NCI-H2227 (cell line): ENCODE measurements at regions not wholly inside any gene's neighbourhood (a gene's known extent, or its start where the extent isn't known, plus 50 kb on each side); places are given as distances from the start of the nearest gene placed in this dataset.
"Not testable (repeated sequence)": the region's sequence is repeated elsewhere in the genome, so short reads cannot be mapped to it uniquely, and the experiment has no call there.

ENCODE experiments used
- DNase-seq: peaks from one replicate; lab custom pipeline; 2025; ENCODE audit not compliant: unreplicated experiment; lab: John Stamatoyannopoulos, UW

DNA sequence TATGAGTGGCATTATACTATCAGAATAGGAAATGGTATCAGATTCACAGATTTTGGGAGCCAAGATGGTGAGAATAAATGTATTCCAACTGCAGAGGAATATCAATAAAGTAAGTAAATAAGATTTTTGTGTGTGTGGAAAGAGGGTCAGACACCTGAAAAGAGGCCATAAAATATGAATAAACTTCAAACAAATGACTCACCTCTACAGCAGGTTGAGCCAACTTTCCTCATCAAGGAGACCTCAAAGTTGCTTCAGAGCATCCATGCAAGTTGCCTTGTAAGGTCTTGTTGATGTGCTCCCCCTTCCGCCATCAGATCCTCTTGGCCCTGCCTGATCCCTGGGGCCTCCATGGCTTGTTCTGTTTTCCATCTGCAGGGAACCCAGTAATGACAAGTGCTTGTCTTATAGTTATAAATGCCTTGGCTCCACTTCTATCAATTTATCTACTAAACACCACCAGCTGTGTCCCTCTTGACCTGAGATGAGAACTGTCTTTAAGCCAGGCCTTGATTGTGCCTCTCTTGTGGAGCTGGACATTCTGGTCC lies 775.6 kb downstream of the LTN1 start:
- DNase-seq, result no peak

DNA sequence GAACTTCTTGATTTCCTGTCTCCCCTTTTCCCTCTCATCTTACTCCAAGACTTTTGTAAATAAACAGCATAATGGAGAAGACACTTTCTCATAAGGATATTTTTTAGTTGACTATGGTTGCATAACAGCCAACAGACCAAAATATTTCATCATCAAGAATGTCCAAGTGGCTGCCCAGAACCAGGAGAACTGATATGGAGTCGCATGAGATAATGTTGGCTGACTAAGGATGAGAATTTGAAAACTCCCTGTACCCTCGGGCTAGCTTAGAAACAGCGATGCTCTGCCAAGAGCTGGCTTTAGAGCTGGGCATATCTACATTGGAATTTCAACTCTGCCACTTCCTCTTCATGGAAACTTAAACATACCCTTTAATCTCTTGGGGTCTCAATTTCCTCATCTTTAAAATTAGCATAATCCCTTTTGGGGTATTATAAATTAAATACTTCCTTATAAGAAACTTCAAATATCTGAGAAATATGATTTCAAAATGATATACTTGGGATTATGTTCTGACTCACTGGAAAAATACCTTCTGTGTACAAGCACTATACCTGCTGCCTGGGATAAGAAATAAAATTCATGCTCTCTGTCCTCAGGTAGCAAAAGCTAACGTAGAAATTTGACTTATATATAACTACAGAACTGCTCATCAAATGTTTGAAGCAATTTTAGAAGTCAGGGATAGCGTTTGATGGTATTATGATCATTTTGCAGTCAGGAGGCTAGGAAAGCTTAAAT lies 777.3 kb downstream of the LTN1 start:
- no peak for DNase-seq

DNA sequence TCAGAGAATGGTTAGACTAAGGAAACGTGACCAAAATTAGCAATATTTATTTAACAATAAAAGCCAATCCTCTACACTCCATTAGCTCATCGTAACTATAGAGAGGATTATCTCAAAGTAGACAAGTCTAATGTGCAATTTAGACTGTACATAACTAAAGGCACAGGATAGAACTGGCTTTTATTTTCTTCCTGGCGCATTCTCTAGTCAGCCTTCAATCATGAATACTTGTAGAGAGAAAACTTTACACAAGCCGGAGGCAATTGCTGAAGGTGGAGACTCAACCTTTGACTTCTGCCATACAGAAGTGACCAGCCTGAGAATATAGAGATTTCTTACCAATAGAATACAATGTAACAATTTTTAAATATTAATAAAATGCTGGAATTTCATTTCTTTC lies 777.9 kb downstream of the LTN1 start:
- no peak for DNase-seq

DNA sequence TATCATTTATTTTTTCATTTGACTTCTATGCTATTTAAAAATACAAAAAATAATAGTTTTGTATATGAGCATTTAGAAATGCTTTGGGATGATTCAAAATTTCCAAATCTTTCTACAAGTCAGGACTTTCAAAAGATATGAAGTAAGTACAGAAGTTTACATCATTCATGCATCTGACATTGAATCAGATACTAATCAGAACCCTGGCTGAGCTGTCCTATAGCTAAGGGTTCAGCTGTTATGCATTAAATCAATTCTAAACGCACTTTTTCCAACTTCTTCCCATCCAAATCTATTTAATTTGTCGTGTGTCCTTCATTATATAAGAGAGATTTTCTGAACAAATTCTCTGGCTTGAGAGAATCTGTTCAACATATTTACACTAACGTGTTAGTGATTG lies 779.4 kb downstream of the LTN1 start:
- DNase-seq, result no peak

DNA sequence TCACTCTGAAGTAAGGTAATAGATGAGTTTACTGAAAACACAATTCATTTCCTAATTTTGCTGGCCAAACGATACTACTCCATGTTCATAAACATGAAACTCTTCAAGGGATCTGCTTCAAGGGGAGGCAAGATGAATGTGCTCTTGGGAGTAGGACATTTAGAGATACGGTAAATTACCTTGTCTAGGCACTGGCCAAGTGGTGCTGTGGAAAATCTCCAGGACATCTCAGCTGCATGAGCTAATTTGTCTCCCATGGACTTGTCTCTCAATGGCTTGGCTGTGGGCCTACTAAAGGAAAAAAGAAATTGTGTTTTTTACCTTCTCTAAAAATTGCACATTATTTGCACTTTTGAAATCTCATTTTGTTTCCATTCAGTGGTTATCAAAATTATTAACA lies 780.6 kb downstream of the LTN1 start:
- no peak for DNase-seq

DNA sequence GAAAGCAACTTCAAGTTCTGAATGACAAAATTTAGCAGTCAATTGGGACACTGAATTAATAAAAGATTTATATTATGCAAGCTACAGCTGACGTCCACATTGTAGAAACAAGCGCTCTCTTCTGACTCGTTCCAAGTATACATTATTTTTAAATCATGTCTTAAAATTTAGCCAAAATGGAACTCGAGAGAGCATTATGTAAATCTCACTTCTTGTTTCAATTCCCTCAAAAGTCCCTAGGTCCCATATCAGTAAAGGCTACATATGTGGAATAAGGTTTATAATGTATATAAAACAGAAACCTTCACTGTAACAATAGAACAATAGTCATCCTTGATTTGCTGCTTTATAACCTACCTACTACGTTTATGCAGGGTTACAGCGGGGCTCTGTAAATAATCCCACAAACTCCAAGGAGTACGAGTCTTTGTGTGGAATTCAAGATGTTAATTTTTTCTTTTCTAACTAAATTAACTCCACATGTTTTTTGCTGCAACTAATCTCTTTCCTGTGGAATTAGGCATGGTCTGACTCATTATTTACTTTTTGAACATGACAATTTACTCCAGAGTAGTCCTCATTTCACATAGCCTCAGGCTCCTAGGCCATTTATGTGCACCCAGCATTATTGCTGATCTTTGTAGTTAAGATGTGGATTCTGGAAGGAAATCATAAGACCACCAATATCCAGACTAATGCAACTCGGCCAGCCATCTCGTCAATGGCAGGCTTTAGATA lies 785.1 kb downstream of the LTN1 start:
- DNase-seq, result no peak

DNA sequence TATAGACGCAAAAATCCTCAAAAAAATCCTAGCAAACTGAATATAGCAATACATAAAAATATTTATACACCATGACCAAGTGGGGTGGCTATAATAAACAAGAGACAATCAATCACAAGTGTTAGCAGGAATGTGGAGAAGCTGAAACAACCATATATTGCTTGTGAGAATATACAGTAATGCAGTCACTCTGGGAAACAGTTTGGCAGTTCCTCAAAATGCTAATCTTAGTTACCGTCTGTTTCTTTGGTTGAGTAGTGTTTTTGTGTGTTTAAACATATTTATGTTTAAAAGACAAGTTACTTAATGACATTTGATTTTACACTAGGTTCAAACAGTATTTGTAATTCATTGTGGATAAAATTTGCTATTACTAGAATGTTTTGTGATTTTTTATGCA lies 792.0 kb downstream of the LTN1 start:
- no peak for DNase-seq

DNA sequence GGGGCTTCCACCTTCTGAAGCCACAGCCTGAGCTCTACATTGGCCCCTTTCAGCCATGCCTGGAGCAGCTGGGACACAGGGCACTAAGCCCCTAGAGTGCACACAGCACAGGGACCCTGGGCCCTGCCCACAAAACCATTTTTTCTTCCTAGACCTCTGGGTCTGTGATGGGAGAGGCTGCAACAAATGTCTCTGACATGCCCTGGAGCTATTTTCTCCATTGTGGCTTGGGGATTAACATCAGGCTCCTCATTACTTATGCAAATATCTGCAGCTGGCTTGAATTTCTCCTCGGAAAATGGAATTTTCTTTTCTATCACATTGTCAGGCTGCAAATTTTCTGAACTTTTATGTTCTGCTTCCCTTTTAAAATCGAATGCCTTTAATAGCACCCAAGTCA lies 795.7 kb downstream of the LTN1 start:
- DNase-seq, result no peak

DNA sequence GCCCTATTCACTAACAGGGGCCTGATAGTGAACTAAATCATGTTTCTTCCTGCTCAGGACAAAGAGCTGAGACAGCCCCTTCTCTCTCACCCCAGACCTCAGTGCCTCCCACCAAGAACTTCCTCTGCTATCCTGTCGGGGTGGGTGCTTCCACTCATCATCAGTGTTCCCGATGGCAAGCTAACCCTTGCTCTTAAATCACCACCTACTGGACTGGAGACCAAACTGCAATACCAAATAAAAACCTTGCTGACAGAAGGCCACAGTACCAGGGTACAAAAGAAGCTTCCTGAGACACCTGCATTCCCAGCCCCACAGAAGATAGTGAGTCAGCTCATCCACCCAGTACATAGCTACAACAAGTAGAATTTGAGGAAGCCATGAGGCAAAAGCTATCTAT lies 799.5 kb downstream of the LTN1 start:
- DNase-seq, result no peak

DNA sequence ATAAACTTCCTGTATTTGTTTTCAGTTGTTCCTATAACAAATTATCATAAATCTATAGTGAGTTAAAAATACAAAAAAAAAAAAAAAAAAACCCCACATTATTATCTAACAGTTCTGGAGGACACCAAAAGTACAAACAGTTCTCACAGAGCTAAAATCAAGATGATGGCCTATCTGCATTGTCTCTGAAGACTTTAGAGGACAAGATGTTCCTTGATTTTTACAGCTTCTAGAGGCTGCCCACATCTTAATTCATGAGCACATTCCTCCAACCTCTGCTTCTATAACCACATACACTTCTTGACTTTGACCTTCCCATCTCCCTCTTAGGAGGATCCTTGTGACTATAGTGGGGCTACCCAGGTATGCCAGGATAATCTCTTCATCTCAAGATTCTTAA lies 806.1 kb downstream of the LTN1 start:
- no peak for DNase-seq

DNA sequence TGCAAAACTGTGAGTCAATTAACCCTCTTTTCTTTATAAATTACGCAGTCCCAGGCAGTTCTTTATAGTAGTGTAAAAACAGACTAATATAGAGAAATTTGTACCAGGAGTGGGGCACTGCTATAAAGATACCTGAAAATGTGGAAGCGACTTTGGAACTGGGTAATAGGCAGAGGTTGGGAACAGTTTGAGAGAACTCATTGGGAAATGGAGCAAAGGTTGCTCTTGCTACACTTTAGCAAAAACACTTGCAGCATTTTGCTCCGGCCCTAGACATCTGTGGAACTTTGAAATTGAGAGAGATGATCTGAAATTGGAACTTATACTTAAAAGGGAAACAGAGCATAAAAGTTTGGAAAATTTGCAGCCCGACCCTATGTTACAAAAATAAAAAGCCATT lies 810.9 kb downstream of the LTN1 start:
- DNase-seq, result no peak

DNA sequence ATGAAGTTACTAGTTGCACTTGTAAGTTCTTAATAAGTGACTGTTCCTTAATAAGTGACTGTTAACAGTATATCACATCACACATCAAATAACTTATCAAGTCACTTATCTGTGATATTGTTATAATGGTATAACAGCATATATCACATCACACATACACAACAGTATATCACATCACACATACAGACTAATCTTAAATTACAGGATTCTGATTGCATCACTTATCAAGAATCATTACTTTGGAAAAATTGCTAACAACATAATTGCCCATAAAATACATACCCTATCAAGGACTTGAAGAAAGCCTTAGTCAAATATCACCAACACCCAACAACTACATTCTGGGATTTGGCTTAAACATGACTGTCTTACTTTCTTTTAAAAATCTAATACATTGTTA lies 813.5 kb downstream of the LTN1 start:
- no peak for DNase-seq

DNA sequence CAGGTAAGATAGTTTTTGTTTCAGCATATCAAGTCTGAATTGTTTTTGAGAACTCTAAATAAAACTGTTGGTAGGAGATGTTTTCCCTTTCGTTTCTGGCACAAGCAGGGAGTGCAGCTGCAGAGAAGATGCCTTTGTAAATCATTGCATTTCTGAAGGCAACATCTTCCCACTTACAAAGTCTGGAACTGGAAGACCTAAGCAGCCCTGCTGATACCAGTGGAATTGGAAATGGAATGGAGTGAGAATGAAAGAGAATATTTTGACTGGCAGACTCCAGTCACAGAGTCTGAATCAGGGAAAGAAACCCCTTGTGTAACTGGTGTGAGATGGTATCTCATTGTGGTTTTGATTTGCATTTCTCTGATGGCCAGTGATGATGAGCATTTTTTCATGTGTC lies 815.6 kb downstream of the LTN1 start:
- DNase-seq, result no peak

DNA sequence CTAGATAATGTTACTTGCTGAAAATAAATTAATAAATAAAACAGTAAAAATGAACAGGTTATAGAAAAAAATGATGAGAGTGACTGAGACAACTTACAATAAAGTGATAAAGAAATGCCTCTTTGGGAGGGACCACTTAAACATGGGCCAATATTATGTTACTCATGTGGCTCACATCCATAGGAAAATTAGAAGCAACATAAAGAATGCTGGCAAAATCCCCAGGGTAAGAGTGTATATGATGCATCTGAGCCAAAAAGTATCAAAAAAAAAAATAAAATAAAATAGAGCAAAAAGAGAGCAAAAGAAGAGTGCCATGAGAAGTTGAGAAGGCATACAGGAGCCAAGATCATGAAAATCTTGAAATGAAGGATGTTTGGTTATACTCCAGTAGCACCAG lies 818.0 kb downstream of the LTN1 start:
- no peak for DNase-seq

DNA sequence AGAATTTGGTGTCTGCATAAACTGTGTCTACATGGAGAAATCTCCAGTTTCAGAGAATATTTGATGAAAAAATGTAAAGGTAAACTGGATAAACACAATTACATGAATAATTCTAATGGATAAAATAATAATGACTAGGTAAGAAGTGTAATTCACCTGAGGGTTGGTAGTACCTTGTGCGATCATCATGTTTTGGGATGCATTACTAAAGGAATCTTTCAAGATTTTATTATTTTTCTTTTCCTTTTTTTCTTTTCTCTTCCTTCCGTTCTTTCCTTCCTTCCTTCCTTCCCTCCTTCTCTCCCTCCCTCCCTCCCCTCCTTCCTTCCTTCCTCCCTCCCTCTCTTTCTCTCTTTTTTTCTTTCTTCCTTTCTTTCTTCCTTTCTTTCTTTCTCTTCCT lies 818.7 kb downstream of the LTN1 start:
- DNase-seq, result no peak

DNA sequence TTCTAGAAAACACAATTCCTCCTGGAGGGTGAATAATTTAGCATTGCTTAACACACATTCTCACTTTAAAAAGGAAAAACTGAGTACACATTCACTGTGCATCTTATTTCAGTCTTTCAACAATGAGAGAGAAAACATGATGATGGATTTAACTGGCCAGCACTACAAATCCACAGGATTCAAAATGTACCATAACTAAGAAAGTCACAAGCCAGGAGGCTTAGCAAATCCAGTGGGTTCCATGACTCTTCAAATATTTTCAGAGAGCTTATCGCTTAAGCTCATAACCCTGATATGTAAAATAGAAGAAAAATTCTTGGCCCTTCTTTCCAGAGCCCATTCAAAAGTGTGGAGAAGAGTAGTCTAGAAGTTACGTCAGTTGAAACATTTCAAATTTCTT lies 820.3 kb downstream of the LTN1 start:
- no peak for DNase-seq

DNA sequence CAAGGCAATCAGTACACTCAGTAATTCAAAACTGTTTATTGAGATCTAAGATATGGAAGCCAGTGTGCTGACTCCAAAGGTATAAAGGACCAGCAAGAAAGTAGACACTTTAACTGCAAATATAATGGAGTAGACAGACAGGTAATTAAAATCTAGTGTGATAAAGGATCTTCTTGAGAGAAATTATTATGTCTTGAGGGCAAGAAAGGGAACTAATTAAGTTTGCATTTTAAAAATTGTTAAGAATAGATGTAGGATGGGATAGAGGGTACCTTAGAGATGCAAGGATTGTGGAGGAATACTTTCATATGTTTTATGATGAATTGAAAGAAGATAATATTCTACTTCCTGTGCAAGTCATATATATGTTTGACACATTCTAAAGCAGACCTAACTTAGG lies 825.3 kb downstream of the LTN1 start:
- no peak for DNase-seq

DNA sequence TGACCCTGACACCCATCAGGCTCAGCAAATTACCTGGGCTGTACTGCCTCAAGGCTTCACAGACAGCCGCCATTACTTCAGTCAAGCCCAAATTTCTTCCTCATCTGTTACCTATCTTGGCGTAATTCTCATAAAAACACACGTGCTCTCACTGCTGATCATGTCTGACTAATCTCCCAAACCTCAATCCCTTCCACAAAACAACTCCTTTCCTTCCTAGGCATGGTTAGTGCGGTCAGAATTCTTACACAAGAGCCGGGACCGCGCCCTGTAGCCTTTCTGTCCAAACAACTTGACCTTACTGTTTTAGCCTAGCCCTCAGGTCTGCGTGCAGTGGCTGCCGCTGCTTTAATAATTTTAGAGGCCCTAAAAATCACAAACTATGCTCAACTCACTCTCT lies 828.2 kb downstream of the LTN1 start:
- not testable (repeated sequence) for DNase-seq

DNA sequence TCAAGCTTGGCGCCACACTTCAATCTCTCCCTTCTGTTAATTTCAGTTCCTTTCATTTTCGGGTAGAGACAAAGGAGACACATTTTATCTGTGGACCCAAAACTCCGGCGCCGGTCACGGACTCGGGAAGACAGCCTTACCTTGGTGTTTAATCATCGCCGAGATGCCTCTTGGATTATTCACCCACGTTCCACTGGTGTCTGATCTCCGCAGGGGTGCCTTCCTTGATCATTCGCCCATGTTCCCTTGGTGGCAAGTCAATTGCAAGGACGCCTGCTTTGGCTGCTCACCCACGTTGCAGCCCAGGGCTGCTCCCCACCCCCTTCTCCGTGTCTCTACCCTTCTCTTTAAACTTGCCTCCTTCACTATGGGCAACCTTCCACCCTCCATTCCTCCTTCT lies 830.6 kb downstream of the LTN1 start:
- not testable (repeated sequence) for DNase-seq

DNA sequence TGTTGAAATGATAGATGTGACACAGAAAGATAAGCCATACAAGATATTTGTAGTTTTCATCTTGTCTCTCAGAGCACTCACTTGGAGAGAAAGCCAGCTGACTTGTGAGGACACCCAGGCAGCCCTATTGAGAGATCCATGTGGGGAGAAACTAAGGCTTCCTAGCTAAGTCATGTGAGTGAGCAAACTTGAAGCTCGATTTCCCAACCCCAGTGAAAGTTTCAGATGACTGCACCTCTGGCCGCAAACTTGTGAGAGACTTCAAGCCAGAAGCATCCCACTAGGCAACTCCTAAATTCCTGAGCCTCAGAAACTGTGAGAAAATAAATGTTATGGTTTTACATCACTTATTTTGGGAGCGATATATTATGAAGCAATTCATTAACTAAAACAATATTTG lies 832.3 kb downstream of the LTN1 start:
- DNase-seq, result no peak

DNA sequence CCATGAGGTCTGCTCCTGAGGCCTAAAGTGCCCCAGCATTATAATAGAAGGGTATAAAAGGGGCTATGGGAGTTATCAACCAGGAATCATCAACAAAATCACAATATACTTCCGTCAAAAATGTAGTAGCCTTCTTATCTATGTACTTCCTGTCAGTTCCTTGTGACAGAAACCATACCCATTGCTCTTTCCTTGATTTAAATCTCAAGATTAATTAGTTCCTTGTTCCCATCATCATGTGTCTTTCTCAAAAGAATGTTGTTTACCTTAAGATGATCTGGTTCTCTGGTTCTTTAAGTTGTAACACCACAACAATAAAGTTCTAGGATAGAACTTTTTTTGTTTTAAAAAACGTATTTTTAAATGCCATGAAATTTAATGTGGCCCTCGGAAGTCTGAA lies 833.3 kb downstream of the LTN1 start:
- DNase-seq, result no peak

DNA sequence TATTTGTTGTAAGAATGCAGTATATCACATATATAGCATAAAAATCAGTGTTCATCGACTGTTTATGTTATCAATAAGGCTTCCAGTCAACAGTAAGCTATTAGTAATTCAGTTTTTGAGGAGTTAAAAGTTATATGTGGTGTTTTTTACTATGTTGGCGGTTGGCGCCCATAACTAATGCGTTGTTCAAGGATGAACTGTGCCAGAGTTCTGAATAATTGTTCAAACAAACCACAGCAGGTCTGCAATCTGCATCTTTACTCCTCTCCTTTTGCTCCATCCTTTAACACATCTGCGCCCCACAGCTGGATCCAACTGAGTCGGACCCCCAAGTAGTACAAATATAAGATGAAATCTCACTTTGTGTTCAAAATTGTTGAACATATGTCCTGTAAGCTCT lies 836.1 kb downstream of the LTN1 start:
- no peak for DNase-seq

DNA sequence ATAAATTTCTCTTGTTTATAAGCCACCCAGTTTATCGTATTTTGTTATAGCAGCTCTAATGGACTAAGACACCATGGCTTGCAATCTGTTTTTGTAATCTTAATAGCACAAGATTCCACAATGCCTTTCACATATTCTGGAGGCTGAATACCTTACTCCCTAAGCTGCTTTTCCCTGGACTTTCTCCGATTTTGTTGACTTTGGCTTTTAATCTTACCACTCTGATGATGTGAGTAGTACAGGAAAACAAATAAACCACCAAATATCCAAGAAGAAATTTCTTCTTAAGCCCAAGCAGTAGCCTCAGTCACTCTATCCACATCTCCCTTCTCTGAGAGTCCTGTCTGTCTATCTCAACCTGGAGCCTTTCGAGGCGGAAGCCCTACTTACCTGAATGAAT lies 838.6 kb downstream of the LTN1 start:
- DNase-seq, result no peak
